Endodermal cell (in vitro differentiated cells): ENCODE measurements at regions not wholly inside any gene's neighbourhood (a gene's known extent, or its start where the extent isn't known, plus 50 kb on each side); places are given as distances from the start of the nearest gene placed in this dataset.

Source experiments
- DNase-seq: peaks from one replicate; pipeline ENCODE4 v3.0.0-alpha.2; 2017
- H3K27ac ChIP-seq: 2 replicates; pipeline ENCODE4 v1.5.1; 2013; ENCODE audit warnings: mild to moderate bottlenecking, low read depth, low read length, moderate library complexity
- H3K27me3 ChIP-seq: 2 replicates; pipeline ENCODE4 v1.6.1; 2013; ENCODE audit warnings: mild to moderate bottlenecking, low read length, moderate library complexity; ENCODE audit not compliant: insufficient read depth, control insufficient read depth, poor library complexity, severe bottlenecking
- H3K36me3 ChIP-seq: 2 replicates; pipeline ENCODE4 v1.7.0; 2013; ENCODE audit warnings: mild to moderate bottlenecking, low read length, moderate library complexity; ENCODE audit not compliant: control insufficient read depth, insufficient read depth
- H3K4me1 ChIP-seq: one replicate; pipeline ENCODE4 v1.7.0; 2013; ENCODE audit warnings: low read length; ENCODE audit not compliant: control insufficient read depth, insufficient read depth
- H3K4me3 ChIP-seq: 2 replicates; pipeline ENCODE4 v1.5.1; 2013; ENCODE audit warnings: mild to moderate bottlenecking, low read length, moderate library complexity
- H3K9ac ChIP-seq: 2 replicates; pipeline ENCODE4 v1.6.1; 2013; ENCODE audit warnings: mild to moderate bottlenecking, low read length, moderate library complexity; ENCODE audit not compliant: poor library complexity, severe bottlenecking; ENCODE audit errors: extremely low read depth
- H3K9me3 ChIP-seq: 2 replicates; pipeline ENCODE4 v1.6.1; 2013; ENCODE audit warnings: mild to moderate bottlenecking, low read length, moderate library complexity; ENCODE audit not compliant: control insufficient read depth
- H3K27ac Mint-ChIP-seq: 2 replicates; pipeline ENCODE4 v1.8.0; 2020; ENCODE audit warnings: mixed read lengths
- H3K27me3 Mint-ChIP-seq: 2 replicates; pipeline ENCODE4 v1.8.0; 2021; ENCODE audit warnings: mild to moderate bottlenecking, mixed read lengths; ENCODE audit not compliant: insufficient read depth
- H3K36me3 Mint-ChIP-seq: 2 replicates; pipeline ENCODE4 v1.8.0; 2020; ENCODE audit warnings: low read depth, mixed read lengths
- H3K4me1 Mint-ChIP-seq: 2 replicates; pipeline ENCODE4 v1.8.0; 2020; ENCODE audit warnings: mixed read lengths
- H3K4me3 Mint-ChIP-seq: 2 replicates; pipeline ENCODE4 v1.8.0; 2020; ENCODE audit warnings: mild to moderate bottlenecking, moderate library complexity, mixed read lengths
- H3K9me3 Mint-ChIP-seq: 2 replicates; pipeline ENCODE4 v1.8.0; 2020; ENCODE audit warnings: mild to moderate bottlenecking, mixed read lengths
- CTCF ChIP-seq: fragments of 200-600 bp; sonication (generic); conservative IDR thresholded peaks from 2 replicates; pipeline ENCODE4 v1.5.0; 2021; ENCODE audit warnings: antibody characterized with exemption, mild to moderate bottlenecking
- WGBS, 2 experiments: methylation state at CpG; one replicate each; pipeline versions ENCODE4 v1.1.5 to v1.1.7; 2013; ENCODE audit warnings: missing lambda C conversion rate in 2 of 2, mixed read lengths in 1 of 2; ENCODE audit not compliant: insufficient coverage in 1 of 2, insufficient read length in 1 of 2; 5-methylcytosine and 5-hydroxymethylcytosine counted together

- Mint-ChIP-seq H3K9me3 (no peaks in the 10 kb centered on the region), H3K4me1 (peaks cover 6% of the 10 kb centered on the region)
- 83 to 100% methylated on average over 1 of the region's 1 CpG for WGBS, 2 experiments
Measured at GRCh38 chr3:8359133-8359532, 142.5 kb upstream of the LMCD1 start.

GRCh38 chr3:8363200-8363599 is 138.4 kb upstream of the LMCD1 start:
- H3K27me3 ChIP-seq, result no peaks in the 10 kb centered on the region
- 90 to 100% methylated on average over 1 of the region's 1 CpG for WGBS, 2 experiments
- no peak overlapping the region for H3K4me3 ChIP-seq
- Mint-ChIP-seq H3K27ac (no peak overlapping the region), H3K4me1 (peaks cover 9% of the 10 kb centered on the region), H3K4me3 (no peak overlapping the region), H3K27me3 (peaks cover 1% of the 10 kb centered on the region), H3K9me3 (no peaks in the 10 kb centered on the region), H3K36me3 (no peaks in the 10 kb centered on the region)
- TF ChIP-seq CTCF, result no peak
- no peaks in the 10 kb centered on the region for H3K4me1 ChIP-seq
- H3K27ac ChIP-seq, result no peak overlapping the region
- no peaks in the 10 kb centered on the region for H3K36me3 ChIP-seq
- DNase-seq, result no peak
- H3K9ac ChIP-seq, result no peak overlapping the region
- no peaks in the 10 kb centered on the region for H3K9me3 ChIP-seq

More at GRCh38 chr3:8359133-8359532, 142.5 kb upstream of the LMCD1 start:
- TF ChIP-seq CTCF, result no peak
- Histone ChIP-seq H3K4me1 (no peaks in the 10 kb centered on the region), H3K27me3 (no peaks in the 10 kb centered on the region), H3K27ac (no peak overlapping the region), H3K9me3 (no peaks in the 10 kb centered on the region), H3K9ac (no peak overlapping the region), H3K4me3 (no peak overlapping the region), H3K36me3 (no peaks in the 10 kb centered on the region)
- Mint-ChIP-seq H3K27ac (no peak overlapping the region), H3K27me3 (peaks cover 1% of the 10 kb centered on the region), H3K36me3 (no peaks in the 10 kb centered on the region), H3K4me3 (no peak overlapping the region)
- DNase-seq, result no peak

- Histone ChIP-seq H3K36me3 (no peaks in the 10 kb centered on the region), H3K27me3 (no peaks in the 10 kb centered on the region), H3K9ac (no peak overlapping the region), H3K4me3 (no peak overlapping the region), H3K27ac (no peak overlapping the region), H3K9me3 (no peaks in the 10 kb centered on the region), H3K4me1 (no peaks in the 10 kb centered on the region)
- Mint-ChIP-seq H3K36me3 (no peaks in the 10 kb centered on the region), H3K27ac (no peak overlapping the region), H3K9me3 (no peaks in the 10 kb centered on the region), H3K4me3 (no peak overlapping the region), H3K4me1 (peaks cover 9% of the 10 kb centered on the region), H3K27me3 (peaks cover 1% of the 10 kb centered on the region)
- TF ChIP-seq CTCF, result no peak
- no peak for DNase-seq
- WGBS, 2 experiments, result 92 to 94% methylated on average over 4 to 5 of the region's 5 CpGs
Measured at GRCh38 chr3:8365541-8365940, 136.1 kb upstream of the LMCD1 start.
